22Rv1 (cell line): ENCODE measurements at regions not wholly inside any gene's neighbourhood (a gene's known extent, or its start where the extent isn't known, plus 50 kb on each side); places are given as distances from the start of the nearest gene placed in this dataset.

ENCODE experiments used
- H3K27ac ChIP-seq: fragments of 450-650 bp; 2 replicates; pipeline ENCODE4 v1.5.1; 2017
- ZFX ChIP-seq: fragments of 450-650 bp; IDR thresholded peaks from 2 replicates; pipeline ENCODE4 v1.6.1; 2017; ENCODE audit warnings: antibody characterized with exemption, borderline replicate concordance
- TF ChIP-seq, protein P1 (sequence below): fragments of 450-650 bp; IDR thresholded peaks from 2 replicates; pipeline ENCODE4 v1.5.1; 2017; ENCODE audit warnings: mild to moderate bottlenecking

DNA sequence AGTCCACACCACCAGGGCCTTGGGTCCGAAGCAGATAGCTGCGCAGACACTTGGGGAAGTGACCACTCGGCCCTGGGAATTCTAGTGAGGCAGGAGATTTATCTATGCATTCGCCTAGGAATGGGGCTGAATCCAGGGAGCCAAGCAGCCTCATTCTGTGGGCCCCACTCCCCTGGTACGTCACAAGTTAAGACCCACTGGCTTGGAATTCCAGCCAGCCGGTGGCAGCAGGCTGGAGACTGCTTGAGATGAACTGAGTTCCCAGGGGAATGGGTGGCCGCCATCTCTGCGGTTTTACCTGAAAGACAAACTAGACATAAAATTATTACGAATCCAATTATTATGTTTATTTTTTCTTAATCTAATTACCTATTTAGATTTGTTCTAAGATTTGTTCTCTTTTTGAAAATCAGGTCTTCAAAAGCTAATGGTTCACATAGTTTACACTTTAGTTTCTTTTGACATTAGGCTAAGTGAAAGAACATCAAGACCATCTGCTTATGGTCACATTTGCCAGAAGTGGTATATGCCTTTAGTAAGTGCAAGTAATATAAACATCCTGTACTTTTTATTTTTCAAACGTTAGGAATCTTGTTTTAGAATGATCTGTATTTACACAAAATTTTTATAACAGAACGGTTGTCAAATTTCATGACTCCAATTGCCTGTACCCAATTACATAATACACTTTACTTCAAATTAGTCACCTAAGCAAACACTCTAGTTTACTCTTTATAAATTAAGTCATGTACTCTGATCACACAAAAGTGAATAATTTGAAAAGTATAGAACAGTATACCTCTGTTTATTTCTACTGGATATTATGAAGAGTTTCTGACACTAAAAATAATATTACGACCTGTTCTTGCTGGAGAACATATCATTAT, 74.4 kb downstream of the SLITRK6 start:
- H3K27ac ChIP-seq: peak overlapping the region; percentile 92
- no peak for TF ChIP-seq ZFX
- TF ChIP-seq, protein P1, sequence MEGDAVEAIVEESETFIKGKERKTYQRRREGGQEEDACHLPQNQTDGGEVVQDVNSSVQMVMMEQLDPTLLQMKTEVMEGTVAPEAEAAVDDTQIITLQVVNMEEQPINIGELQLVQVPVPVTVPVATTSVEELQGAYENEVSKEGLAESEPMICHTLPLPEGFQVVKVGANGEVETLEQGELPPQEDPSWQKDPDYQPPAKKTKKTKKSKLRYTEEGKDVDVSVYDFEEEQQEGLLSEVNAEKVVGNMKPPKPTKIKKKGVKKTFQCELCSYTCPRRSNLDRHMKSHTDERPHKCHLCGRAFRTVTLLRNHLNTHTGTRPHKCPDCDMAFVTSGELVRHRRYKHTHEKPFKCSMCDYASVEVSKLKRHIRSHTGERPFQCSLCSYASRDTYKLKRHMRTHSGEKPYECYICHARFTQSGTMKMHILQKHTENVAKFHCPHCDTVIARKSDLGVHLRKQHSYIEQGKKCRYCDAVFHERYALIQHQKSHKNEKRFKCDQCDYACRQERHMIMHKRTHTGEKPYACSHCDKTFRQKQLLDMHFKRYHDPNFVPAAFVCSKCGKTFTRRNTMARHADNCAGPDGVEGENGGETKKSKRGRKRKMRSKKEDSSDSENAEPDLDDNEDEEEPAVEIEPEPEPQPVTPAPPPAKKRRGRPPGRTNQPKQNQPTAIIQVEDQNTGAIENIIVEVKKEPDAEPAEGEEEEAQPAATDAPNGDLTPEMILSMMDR: no peak

GRCh38 chr13:85719749-85720148, 79.5 kb downstream of the SLITRK6 start:
- TF ChIP-seq ZFX: no peak
- TF ChIP-seq, protein P1: no peak
- H3K27ac ChIP-seq: peak overlapping the region; percentile 92

- TF ChIP-seq ZFX: no peak
- TF ChIP-seq, protein P1: no peak
- H3K27ac ChIP-seq: peak overlapping the region; percentile 92
Measured at GRCh38 chr13:85717921-85718320, 81.3 kb downstream of the SLITRK6 start.

DNA sequence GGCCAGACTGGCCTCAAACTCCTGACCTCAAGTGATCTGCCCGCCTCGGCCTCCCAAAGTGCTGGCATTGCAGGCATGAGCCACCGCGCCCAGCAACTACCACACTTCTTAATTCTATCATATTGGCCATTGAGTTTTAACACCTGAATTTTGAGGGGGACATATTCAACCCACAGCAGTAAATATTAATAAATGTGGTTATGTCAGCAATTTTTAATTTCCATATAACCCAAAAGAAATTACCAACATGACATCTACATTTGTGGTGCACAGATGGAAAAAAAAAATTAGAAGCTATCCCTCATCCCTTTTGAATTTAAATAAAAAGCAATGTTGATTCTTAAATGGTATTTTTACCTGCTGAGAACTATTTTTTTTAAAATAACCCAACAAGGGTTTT, 88.7 kb downstream of the SLITRK6 start:
- no peak for TF ChIP-seq ZFX
- TF ChIP-seq, protein P1: no peak
- H3K27ac ChIP-seq: peak overlapping the region; percentile 92

GRCh38 chr13:85709721-85710120, 89.5 kb downstream of the SLITRK6 start:
- TF ChIP-seq ZFX: no peak
- TF ChIP-seq, protein P1: no peak
- peak overlapping the region; percentile 92 for H3K27ac ChIP-seq

GRCh38 chr13:85709072-85709471, 90.1 kb downstream of the SLITRK6 start:
- TF ChIP-seq ZFX: no peak
- TF ChIP-seq, protein P1: no peak
- H3K27ac ChIP-seq: peak overlapping the region; percentile 92

DNA sequence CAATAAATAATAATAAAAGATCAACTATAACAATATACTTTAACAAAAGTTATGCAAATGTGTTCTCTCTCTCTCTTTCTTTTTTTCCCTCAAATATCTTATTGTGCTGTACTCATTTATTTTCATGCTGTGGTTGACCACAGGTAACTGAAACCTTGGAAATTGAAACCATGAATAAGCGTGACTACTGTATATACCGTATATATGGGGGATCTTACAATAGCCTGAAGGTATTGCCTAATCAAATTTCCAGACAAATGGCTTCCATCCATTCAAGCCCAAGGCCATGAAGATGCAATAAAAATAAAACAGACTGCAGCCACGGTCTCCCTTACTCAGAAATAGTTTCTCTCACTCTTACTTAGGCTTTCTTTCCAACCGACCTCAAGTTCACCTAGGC, 98.3 kb downstream of the SLITRK6 start:
- no peak overlapping the region for H3K27ac ChIP-seq
- TF ChIP-seq ZFX: no peak
- TF ChIP-seq, protein P1: no peak
